Thyroid gland (tissue), 4 donors: ENCODE measurements at regions not wholly inside any gene's neighbourhood (a gene's known extent, or its start where the extent isn't known, plus 50 kb on each side); places are given as distances from the start of the nearest gene placed in this dataset.

ENCODE experiments used
- DNase-seq, 2 donors: peaks; one replicate each; pipeline ENCODE4 v3.0.0-alpha.2; 2019
- H3K27ac ChIP-seq, 3 donors: fragments of 200-600 bp; sonication (generic); 1 replicate in 2 of 3; 2 replicates in 1 of 3; pipeline ENCODE4 v1.5.1; 2016 to 2019; ENCODE audit warnings: mild to moderate bottlenecking in 1 of 3, moderate library complexity in 1 of 3
- H3K27me3 ChIP-seq: fragments of 200-600 bp; sonication (generic); one replicate; pipeline ENCODE4 v1.5.1; 2019
- H3K36me3 ChIP-seq, 2 donors: fragments of 200-600 bp; sonication (generic); one replicate each; pipeline ENCODE4 v1.5.1; 2016 to 2019
- H3K4me1 ChIP-seq, 2 donors: fragments of 200-600 bp; sonication (generic); one replicate each; pipeline ENCODE4 v1.5.1; 2017 to 2019
- H3K4me3 ChIP-seq, 3 donors: fragments of 200-600 bp; sonication (generic); replicated peaks in 1 of 3; 1 replicate in 2 of 3; 2 replicates in 1 of 3; pipeline ENCODE4 v1.5.1; 2016; ENCODE audit warnings: mild to moderate bottlenecking in 1 of 3
- H3K9me3 ChIP-seq: fragments of 200-600 bp; sonication (generic); one replicate; pipeline ENCODE4 v1.5.1; 2017
- POLR2A ChIP-seq, 2 donors: fragments of 450-650 bp; IDR thresholded peaks; one replicate each; pipeline ENCODE4 v1.6.1; 2017; ENCODE audit warnings: antibody characterized with exemption in 2 of 2, mild to moderate bottlenecking in 2 of 2, moderate library complexity in 1 of 2
- WGBS, 2 donors: methylation state at CpG; one replicate each; pipeline ENCODE4 v1.1.5; 2017; 5-methylcytosine and 5-hydroxymethylcytosine counted together
- intact Hi-C: fragments of 100-400 bp; cut with DNase I; formaldehyde crosslinking; loops from one replicate; pipeline ENCODE4 v1.15.1; 2023
- TF ChIP-seq, protein P1 (sequence below), 6 experiments: fragments of 200-600 bp in 3 of 6; fragments of 450-650 bp in 3 of 6; sonication (generic) in 3 of 6; IDR thresholded peaks; one replicate each; pipeline ENCODE4 v1.5.1; 2016 to 2019; ENCODE audit warnings: antibody characterized with exemption in 6 of 6, mild to moderate bottlenecking in 2 of 6, inconsistent platforms in 1 of 6, moderate library complexity in 1 of 6

DNA sequence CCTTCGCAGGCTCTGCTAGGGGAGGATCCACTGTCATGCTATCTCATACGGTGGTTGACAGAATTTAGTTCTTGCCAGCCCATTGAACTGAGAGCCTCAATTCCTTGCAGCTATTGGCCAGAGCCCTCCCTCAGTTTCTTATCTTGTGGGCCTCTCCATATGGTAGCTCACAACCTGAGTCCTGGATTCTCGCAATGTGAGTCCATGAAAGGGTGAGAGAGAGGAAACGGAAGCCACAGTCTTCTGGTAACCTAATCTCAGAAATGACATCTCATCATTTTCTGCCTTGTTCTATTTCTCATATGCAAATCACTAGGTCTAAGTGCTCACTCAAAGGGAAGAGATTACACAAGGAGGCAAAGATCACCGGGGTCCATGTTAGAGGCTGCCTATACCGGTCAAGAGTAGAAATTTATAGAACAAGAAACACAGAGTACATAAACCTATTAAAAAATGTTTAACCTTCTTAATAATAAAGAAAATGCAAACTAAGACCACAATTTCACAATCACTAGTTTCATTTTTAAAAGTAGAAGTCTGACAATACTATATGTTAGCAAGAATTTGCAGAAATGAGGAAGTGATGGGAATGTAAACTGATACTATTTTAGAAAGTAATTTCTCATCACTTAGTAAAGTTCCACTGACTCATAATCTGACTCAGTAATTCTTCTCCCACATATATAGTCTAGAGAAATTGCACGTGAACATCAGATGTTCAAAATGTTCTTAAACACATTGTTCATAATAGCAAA lies 378.4 kb upstream of the AGTR1 start:
- H3K27ac ChIP-seq, result no peak overlapping the region
- TF ChIP-seq, protein P1, sequence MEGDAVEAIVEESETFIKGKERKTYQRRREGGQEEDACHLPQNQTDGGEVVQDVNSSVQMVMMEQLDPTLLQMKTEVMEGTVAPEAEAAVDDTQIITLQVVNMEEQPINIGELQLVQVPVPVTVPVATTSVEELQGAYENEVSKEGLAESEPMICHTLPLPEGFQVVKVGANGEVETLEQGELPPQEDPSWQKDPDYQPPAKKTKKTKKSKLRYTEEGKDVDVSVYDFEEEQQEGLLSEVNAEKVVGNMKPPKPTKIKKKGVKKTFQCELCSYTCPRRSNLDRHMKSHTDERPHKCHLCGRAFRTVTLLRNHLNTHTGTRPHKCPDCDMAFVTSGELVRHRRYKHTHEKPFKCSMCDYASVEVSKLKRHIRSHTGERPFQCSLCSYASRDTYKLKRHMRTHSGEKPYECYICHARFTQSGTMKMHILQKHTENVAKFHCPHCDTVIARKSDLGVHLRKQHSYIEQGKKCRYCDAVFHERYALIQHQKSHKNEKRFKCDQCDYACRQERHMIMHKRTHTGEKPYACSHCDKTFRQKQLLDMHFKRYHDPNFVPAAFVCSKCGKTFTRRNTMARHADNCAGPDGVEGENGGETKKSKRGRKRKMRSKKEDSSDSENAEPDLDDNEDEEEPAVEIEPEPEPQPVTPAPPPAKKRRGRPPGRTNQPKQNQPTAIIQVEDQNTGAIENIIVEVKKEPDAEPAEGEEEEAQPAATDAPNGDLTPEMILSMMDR (IDR thresholded peaks at IDR 0.05), result no peak
- TF ChIP-seq POLR2A (IDR thresholded peaks at IDR 0.05), result no peak
- H3K9me3 ChIP-seq, result no peaks in the 10 kb centered on the region
- 65 to 77% methylated on average over 7 of the region's 7 CpGs for WGBS, 2 donors
- DNase-seq, result no peak
- H3K27me3 ChIP-seq, result no peaks in the 10 kb centered on the region
- no peak overlapping the region for H3K4me3 ChIP-seq
- intact Hi-C loops, result no loop called here
- H3K36me3 ChIP-seq, result no peaks in the 10 kb centered on the region
- H3K4me1 ChIP-seq, result no peaks in the 10 kb centered on the region

DNA sequence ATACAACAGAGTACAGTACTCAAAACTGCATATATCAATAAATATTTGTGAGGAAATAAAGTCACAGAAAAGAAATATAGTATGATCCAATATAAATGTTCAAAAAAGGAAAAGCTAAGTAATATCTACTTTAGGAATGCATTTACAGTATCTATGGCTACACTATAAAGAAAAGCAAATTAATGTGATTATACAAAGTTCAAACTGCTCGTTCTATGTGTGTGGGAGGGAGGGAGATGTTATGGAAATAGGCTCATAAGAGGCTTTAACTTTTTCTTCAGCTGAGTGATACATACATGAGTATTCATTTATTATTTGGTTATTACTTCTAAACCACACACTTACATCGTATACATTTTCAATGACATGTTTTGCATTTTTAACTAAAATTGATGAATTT lies 377.7 kb upstream of the AGTR1 start:
- Histone ChIP-seq H3K9me3 (no peaks in the 10 kb centered on the region), H3K27me3 (no peaks in the 10 kb centered on the region), H3K4me1 (no peaks in the 10 kb centered on the region), H3K4me3 (no peak overlapping the region), H3K36me3 (no peaks in the 10 kb centered on the region), H3K27ac (no peak overlapping the region)
- no peak for DNase-seq
- intact Hi-C loops, result no loop called here
- 77 to 78% methylated on average over 2 of the region's 2 CpGs for WGBS, 2 donors
- TF ChIP-seq POLR2A (IDR thresholded peaks at IDR 0.05), result no peak
- TF ChIP-seq, protein P1 (IDR thresholded peaks at IDR 0.05), result no peak

DNA sequence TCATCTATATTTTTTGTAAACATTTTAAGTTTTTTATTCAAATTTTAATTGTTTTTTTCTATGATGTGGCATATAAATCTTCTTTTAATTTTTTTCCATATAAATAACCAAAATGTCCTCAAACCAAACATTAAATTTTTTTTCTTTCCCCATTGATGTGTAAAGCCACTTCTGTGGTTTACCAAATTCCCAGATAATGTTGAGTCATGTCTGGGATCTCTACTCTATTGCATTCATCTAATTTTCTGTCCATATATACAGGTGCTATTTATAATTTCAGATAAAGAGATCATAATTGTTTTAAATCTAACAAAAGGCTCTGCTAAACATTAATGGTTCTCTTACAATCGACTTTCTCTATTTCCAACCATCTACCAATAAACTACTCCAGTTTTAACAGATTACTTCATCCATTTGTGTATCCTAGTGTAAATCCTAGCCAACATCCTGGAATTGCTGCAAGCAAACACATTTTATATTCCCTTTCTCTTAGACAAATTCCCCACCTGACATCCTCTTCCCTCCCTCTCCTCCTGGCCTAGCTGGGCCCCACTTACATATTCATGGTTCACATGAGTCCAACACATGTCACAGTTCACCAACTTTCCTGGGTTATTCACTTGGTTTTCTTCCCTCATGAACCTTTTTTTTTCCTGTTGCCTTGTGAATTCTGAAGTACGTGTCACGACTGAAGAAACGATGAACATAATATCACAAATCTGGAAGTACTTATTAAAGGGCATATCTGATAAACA lies 368.0 kb upstream of the AGTR1 start:
- DNase-seq, result no peak
- Histone ChIP-seq H3K4me1 (no peaks in the 10 kb centered on the region), H3K4me3 (no peak overlapping the region), H3K27ac (no peak overlapping the region), H3K27me3 (no peaks in the 10 kb centered on the region), H3K9me3 (no peaks in the 10 kb centered on the region), H3K36me3 (no peaks in the 10 kb centered on the region)
- TF ChIP-seq, protein P1 (IDR thresholded peaks at IDR 0.05), result no peak
- no peak for TF ChIP-seq POLR2A (IDR thresholded peaks at IDR 0.05)
- intact Hi-C loops, result no loop called here
- WGBS, 2 donors, result 46 to 49% methylated on average over 4 of the region's 4 CpGs

DNA sequence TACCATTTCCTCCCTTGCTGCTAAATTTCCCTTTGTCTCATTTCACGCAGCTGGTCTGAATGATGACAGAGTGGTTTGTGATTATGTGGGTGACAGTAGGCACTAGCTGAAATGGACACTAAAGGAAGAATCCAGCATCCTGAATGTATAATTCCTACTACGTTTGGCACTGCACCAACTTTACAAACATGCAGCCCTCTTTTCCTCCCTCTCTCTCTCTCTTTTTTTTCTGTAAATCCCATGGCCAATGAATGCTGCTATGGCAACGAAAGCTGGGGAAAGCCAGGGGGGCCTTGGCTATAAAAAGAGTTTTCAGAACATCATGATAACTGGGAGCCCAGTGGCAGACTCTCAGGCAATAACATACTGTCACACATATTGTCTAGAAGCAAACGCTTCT lies 367.2 kb upstream of the AGTR1 start:
- no peak overlapping the region for H3K4me3 ChIP-seq
- intact Hi-C loops, result no loop called here
- TF ChIP-seq, protein P1 (IDR thresholded peaks at IDR 0.05), result no peak
- no peak for TF ChIP-seq POLR2A (IDR thresholded peaks at IDR 0.05)
- no peaks in the 10 kb centered on the region for H3K9me3 ChIP-seq
- H3K27me3 ChIP-seq, result no peaks in the 10 kb centered on the region
- H3K36me3 ChIP-seq, result no peaks in the 10 kb centered on the region
- WGBS, 2 donors, result 62 to 69% methylated on average over 4 of the region's 4 CpGs
- H3K4me1 ChIP-seq, result no peaks in the 10 kb centered on the region
- no peak overlapping the region for H3K27ac ChIP-seq
- no peak for DNase-seq
